Vagina (tissue), 2 donors: ENCODE measurements at regions not wholly inside any gene's neighbourhood (a gene's known extent, or its start where the extent isn't known, plus 50 kb on each side); places are given as distances from the start of the nearest gene placed in this dataset.

Experiments used
- DNase-seq, 2 donors: peaks; one replicate each; pipeline ENCODE4 v3.0.0-alpha.2; 2017; ENCODE audit errors: extremely low spot score in 2 of 2
- H3K27ac ChIP-seq: fragments of 200-600 bp; sonication (generic); one replicate; pipeline ENCODE4 v1.5.1; 2019
- H3K27me3 ChIP-seq: fragments of 200-600 bp; sonication (generic); one replicate; pipeline ENCODE4 v1.5.1; 2019
- H3K36me3 ChIP-seq, 2 donors: fragments of 200-600 bp; sonication (generic); one replicate each; pipeline ENCODE4 v1.5.1; 2017 to 2019
- H3K4me1 ChIP-seq: fragments of 200-600 bp; sonication (generic); one replicate; pipeline ENCODE4 v1.5.1; 2019
- H3K4me3 ChIP-seq, 2 donors: fragments of 200-600 bp; sonication (generic); 1 replicate in 1 of 2; 2 replicates in 1 of 2; pipeline ENCODE4 v1.5.1; 2016 to 2019
- H3K9me3 ChIP-seq: fragments of 200-600 bp; sonication (generic); one replicate; pipeline ENCODE4 v1.5.1; 2019
- POLR2A ChIP-seq, 2 donors: fragments of 450-650 bp; IDR thresholded peaks; one replicate each; pipeline ENCODE4 v1.6.1; 2017; ENCODE audit warnings: antibody characterized with exemption in 2 of 2, mild to moderate bottlenecking in 2 of 2, moderate library complexity in 2 of 2
- POLR2AphosphoS5 ChIP-seq, 2 donors: sonication (generic); formaldehyde crosslinking; IDR thresholded peaks; one replicate each; pipeline ENCODE4 v1.9.0; 2017; ENCODE audit warnings: antibody characterized with exemption in 2 of 2, mild to moderate bottlenecking in 2 of 2, low read depth in 1 of 2; ENCODE audit not compliant: insufficient read depth in 1 of 2
- intact Hi-C: fragments of 100-400 bp; cut with DNase I; formaldehyde crosslinking; loops from one replicate; pipeline ENCODE4 v1.15.1; 2023
- TF ChIP-seq, protein P1 (sequence below), 3 experiments: fragments of 450-650 bp in 2 of 3; fragments of 200-600 bp in 1 of 3; sonication (generic) in 1 of 3; IDR thresholded peaks; one replicate each; pipeline ENCODE4 v1.5.1; 2017 to 2019; ENCODE audit warnings: antibody characterized with exemption in 3 of 3, mild to moderate bottlenecking in 2 of 3, moderate library complexity in 2 of 3

DNA sequence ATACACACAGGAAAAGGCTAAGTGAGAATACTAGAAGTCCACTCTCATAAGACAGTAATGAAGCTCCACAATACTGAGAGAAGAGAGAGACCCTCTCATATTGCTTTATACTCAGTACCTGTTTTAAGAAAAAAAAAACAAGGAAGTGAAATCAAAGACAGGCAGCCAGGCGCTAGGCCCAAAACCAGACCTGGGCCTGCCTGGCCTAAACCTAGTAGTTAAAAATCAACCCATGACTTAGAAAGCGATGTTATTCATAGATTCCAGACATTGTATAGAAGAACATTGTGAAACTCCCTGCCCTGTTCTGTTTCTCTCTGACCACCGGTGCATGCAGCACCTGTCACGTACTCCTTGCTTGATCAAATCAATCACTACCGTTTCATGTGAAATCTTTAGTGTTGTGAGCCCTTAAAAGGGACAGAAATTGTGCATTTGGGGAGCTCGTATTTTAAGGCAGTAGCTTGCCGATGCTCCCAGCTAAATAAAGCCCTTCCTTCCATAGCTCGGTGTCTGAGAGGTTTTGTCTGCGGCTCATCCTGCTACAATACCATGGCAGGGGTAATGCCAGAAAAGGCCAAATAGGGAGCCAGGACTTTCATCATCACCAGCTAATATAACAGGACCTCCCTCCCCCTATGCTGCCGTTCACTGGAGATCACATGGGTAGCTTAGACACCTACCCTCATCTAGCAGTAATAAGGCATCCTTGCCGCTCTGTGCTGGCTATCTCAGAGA, 1294.1 kb downstream of the NSUN3 start:
- H3K27me3 ChIP-seq, result no peaks in the 10 kb centered on the region
- DNase-seq, result no peak
- intact Hi-C loops, result no loop called here
- no peaks in the 10 kb centered on the region for H3K36me3 ChIP-seq
- no peaks in the 10 kb centered on the region for H3K4me1 ChIP-seq
- H3K27ac ChIP-seq, result no peak overlapping the region
- H3K9me3 ChIP-seq, result no peaks in the 10 kb centered on the region
- H3K4me3 ChIP-seq, result no peak overlapping the region
- TF ChIP-seq POLR2AphosphoS5 (IDR thresholded peaks at IDR 0.05; ENCODE audit: insufficient read depth in 1 of 2, low read depth in 1 of 2), result no peak
- no peak for TF ChIP-seq POLR2A (IDR thresholded peaks at IDR 0.05)
- TF ChIP-seq, protein P1, sequence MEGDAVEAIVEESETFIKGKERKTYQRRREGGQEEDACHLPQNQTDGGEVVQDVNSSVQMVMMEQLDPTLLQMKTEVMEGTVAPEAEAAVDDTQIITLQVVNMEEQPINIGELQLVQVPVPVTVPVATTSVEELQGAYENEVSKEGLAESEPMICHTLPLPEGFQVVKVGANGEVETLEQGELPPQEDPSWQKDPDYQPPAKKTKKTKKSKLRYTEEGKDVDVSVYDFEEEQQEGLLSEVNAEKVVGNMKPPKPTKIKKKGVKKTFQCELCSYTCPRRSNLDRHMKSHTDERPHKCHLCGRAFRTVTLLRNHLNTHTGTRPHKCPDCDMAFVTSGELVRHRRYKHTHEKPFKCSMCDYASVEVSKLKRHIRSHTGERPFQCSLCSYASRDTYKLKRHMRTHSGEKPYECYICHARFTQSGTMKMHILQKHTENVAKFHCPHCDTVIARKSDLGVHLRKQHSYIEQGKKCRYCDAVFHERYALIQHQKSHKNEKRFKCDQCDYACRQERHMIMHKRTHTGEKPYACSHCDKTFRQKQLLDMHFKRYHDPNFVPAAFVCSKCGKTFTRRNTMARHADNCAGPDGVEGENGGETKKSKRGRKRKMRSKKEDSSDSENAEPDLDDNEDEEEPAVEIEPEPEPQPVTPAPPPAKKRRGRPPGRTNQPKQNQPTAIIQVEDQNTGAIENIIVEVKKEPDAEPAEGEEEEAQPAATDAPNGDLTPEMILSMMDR (IDR thresholded peaks at IDR 0.05), result no peak

DNA sequence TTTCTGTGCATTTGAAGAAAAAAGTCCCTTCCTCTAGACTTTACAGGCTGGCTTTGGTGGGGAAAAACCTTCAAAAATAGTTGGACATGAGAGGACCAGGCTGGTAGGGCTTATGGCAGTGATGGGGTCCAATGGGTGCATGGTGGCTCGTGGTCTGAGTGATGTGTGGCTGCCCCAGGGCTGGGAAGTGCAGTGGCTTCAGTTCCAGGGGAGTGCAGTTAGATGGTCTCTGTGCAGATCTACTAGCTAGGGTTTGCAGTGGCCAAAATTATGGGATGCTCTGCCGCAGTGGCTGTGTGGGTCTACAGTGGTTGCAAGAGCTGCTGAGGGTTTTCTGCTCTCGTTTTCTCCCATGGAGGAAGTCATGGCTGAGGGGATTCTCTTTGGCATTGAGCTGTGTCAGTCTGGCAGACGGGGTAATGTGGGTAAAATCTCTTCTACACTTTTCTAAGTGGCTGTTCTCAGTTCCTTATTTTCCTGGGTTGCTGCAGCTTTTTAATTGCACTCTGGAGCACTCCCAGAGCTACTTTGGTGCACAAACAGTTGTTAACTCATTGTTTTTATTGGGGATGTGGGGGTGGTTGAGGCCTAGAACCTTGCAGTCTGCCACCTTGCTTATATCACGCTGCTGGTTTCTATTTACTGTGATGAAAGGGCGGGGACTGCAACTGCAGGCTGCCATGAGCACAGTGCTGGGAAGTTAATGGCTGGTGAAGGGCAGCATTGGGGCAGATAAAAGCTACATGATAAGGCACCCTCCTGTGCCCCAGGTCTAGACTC, 1324.6 kb downstream of the NSUN3 start:
- TF ChIP-seq POLR2AphosphoS5 (IDR thresholded peaks at IDR 0.05; ENCODE audit: insufficient read depth in 1 of 2, low read depth in 1 of 2) (no peak), POLR2A (IDR thresholded peaks at IDR 0.05) (no peak)
- TF ChIP-seq, protein P1 (IDR thresholded peaks at IDR 0.05), result no peak
- no peaks in the 10 kb centered on the region for H3K27me3 ChIP-seq
- no peaks in the 10 kb centered on the region for H3K9me3 ChIP-seq
- intact Hi-C loops, result no loop called here
- no peak for DNase-seq
- no peak overlapping the region for H3K27ac ChIP-seq
- H3K36me3 ChIP-seq, result no peaks in the 10 kb centered on the region
- no peaks in the 10 kb centered on the region for H3K4me1 ChIP-seq
- no peak overlapping the region for H3K4me3 ChIP-seq

GRCh38 chr3:95389725-95390313, 1327.0 kb downstream of the NSUN3 start:
- H3K27ac ChIP-seq, result no peak overlapping the region
- intact Hi-C loops, result no loop called here
- no peaks in the 10 kb centered on the region for H3K27me3 ChIP-seq
- no peaks in the 10 kb centered on the region for H3K36me3 ChIP-seq
- no peak overlapping the region for H3K4me3 ChIP-seq
- H3K4me1 ChIP-seq, result no peaks in the 10 kb centered on the region
- TF ChIP-seq, protein P1 (IDR thresholded peaks at IDR 0.05), result no peak
- no peak for TF ChIP-seq POLR2A (IDR thresholded peaks at IDR 0.05)
- TF ChIP-seq POLR2AphosphoS5 (IDR thresholded peaks at IDR 0.05; ENCODE audit: insufficient read depth in 1 of 2, low read depth in 1 of 2), result no peak
- no peak for DNase-seq
- no peaks in the 10 kb centered on the region for H3K9me3 ChIP-seq

- Histone ChIP-seq H3K27me3 (no peaks in the 10 kb centered on the region), H3K9me3 (no peaks in the 10 kb centered on the region), H3K4me3 (no peak overlapping the region), H3K27ac (no peak overlapping the region), H3K36me3 (no peaks in the 10 kb centered on the region), H3K4me1 (no peaks in the 10 kb centered on the region)
- no peak for DNase-seq
- TF ChIP-seq POLR2A (IDR thresholded peaks at IDR 0.05), result no peak
- no peak for TF ChIP-seq POLR2AphosphoS5 (IDR thresholded peaks at IDR 0.05; ENCODE audit: insufficient read depth in 1 of 2, low read depth in 1 of 2)
- TF ChIP-seq, protein P1 (IDR thresholded peaks at IDR 0.05), result no peak
- intact Hi-C loops, result no loop called here
Measured at GRCh38 chr3:95394286-95394685, 1331.4 kb downstream of the NSUN3 start.
